Trophoblast cell (in vitro differentiated cells and primary cell): ENCODE measurements at regions not wholly inside any gene's neighbourhood (a gene's known extent, or its start where the extent isn't known, plus 50 kb on each side); places are given as distances from the start of the nearest gene placed in this dataset.

Experiments
- DNase-seq, 2 donors: peaks; one replicate each; pipeline ENCODE4 v3.0.0-alpha.2; 2016
- H2AFZ ChIP-seq: 2 replicates; pipeline ENCODE4 v1.6.1; 2013; ENCODE audit warnings: low read length, moderate library complexity, mild to moderate bottlenecking; ENCODE audit not compliant: insufficient read depth, poor library complexity
- H2AK5ac ChIP-seq: 2 replicates; pipeline ENCODE4 v1.6.1; 2013; ENCODE audit warnings: mild to moderate bottlenecking, low read length
- H2BK120ac ChIP-seq: 2 replicates; pipeline ENCODE4 v1.6.1; 2013; ENCODE audit warnings: low read length, mild to moderate bottlenecking, moderate library complexity; ENCODE audit not compliant: insufficient read depth, poor library complexity
- H2BK12ac ChIP-seq: 2 replicates; pipeline ENCODE4 v1.6.1; 2013; ENCODE audit warnings: mild to moderate bottlenecking, low read length, moderate library complexity
- H2BK5ac ChIP-seq: 2 replicates; pipeline ENCODE4 v1.6.1; 2013; ENCODE audit warnings: low read length, low read depth, moderate library complexity, mild to moderate bottlenecking; ENCODE audit not compliant: poor library complexity
- H3K14ac ChIP-seq: 2 replicates; pipeline ENCODE4 v1.6.1; 2013; ENCODE audit warnings: mild to moderate bottlenecking, low read length
- H3K18ac ChIP-seq: 2 replicates; pipeline ENCODE4 v1.6.1; 2013; ENCODE audit warnings: mild to moderate bottlenecking, low read length
- H3K23ac ChIP-seq: 2 replicates; pipeline ENCODE4 v1.6.1; 2013; ENCODE audit warnings: low read length
- H3K27ac ChIP-seq: 2 replicates; pipeline ENCODE4 v1.5.1; 2013; ENCODE audit warnings: low read depth, mild to moderate bottlenecking, inconsistent platforms, low read length, moderate library complexity
- H3K27me3 ChIP-seq: 2 replicates; pipeline ENCODE4 v1.6.1; 2013; ENCODE audit warnings: inconsistent platforms, mild to moderate bottlenecking, low read length, moderate library complexity; ENCODE audit not compliant: insufficient read depth
- H3K36me3 ChIP-seq, 2 experiments: 1 replicate in 1 of 2; 2 replicates in 1 of 2; pipeline ENCODE4 v1.6.1; 2013; ENCODE audit warnings: low read length in 2 of 2, mild to moderate bottlenecking in 2 of 2, moderate library complexity in 1 of 2; ENCODE audit not compliant: insufficient read depth in 2 of 2, control insufficient read depth in 1 of 2
- H3K4ac ChIP-seq: 2 replicates; pipeline ENCODE4 v1.6.1; 2013; ENCODE audit warnings: low read depth, mild to moderate bottlenecking, low read length, moderate library complexity
- H3K4me1 ChIP-seq, 2 experiments: 1 replicate in 1 of 2; 2 replicates in 1 of 2; pipeline ENCODE4 v1.6.1; 2013; ENCODE audit warnings: low read length in 2 of 2, mild to moderate bottlenecking in 2 of 2, moderate library complexity in 1 of 2; ENCODE audit not compliant: insufficient read depth in 2 of 2, control insufficient read depth in 1 of 2
- H3K4me2 ChIP-seq: 2 replicates; pipeline ENCODE4 v1.6.1; 2013; ENCODE audit warnings: inconsistent platforms, mild to moderate bottlenecking, low read length, moderate library complexity
- H3K4me3 ChIP-seq: 2 replicates; pipeline ENCODE4 v1.5.1; 2013; ENCODE audit warnings: mild to moderate bottlenecking, low read depth, low read length, inconsistent platforms
- H3K79me1 ChIP-seq: one replicate; pipeline ENCODE4 v1.6.1; 2013; ENCODE audit warnings: low read length
- H3K79me2 ChIP-seq: 2 replicates; pipeline ENCODE4 v1.6.1; 2013; ENCODE audit warnings: low read length, mild to moderate bottlenecking; ENCODE audit not compliant: control insufficient read depth, insufficient read depth, poor library complexity
- H3K9ac ChIP-seq: 2 replicates; pipeline ENCODE4 v1.6.1; 2013; ENCODE audit warnings: mild to moderate bottlenecking, low read length
- H3K9me3 ChIP-seq: 2 replicates; pipeline ENCODE4 v1.6.1; 2013; ENCODE audit warnings: low read depth, mild to moderate bottlenecking, control low read depth, inconsistent platforms, low read length; ENCODE audit not compliant: insufficient read depth
- H4K12ac ChIP-seq: 2 replicates; pipeline ENCODE4 v1.6.1; 2013; ENCODE audit warnings: low read depth, mild to moderate bottlenecking, low read length, moderate library complexity
- H4K8ac ChIP-seq: 2 replicates; pipeline ENCODE4 v1.6.1; 2013; ENCODE audit warnings: low read depth, mild to moderate bottlenecking, low read length, moderate library complexity
- H4K91ac ChIP-seq: one replicate; pipeline ENCODE4 v1.6.1; 2013; ENCODE audit warnings: low read depth, mild to moderate bottlenecking, low read length, moderate library complexity
- WGBS: extraction: QIAGEN DNeasy Blood & Tissue Kit; methylation state at CpG from one replicate; pipeline ENCODE4 v1.1.7; 2013; ENCODE audit warnings: missing lambda C conversion rate; ENCODE audit not compliant: insufficient read length, insufficient coverage; ENCODE audit errors: extremely low coverage; 5-methylcytosine and 5-hydroxymethylcytosine counted together

GRCh38 chr11:45036010-45036409 lies 85.3 kb upstream of the TP53I11 start:
- H2BK120ac ChIP-seq, result no peak overlapping the region
- no peak overlapping the region for H3K4me3 ChIP-seq
- no CpG with 5 or more reads among the region's 3 CpGs for WGBS
- H3K4ac ChIP-seq, result no peak overlapping the region
- DNase-seq, result no peak
- no peak overlapping the region for H2BK12ac ChIP-seq
- no peak overlapping the region for H3K14ac ChIP-seq
- H2AFZ ChIP-seq, result no peak overlapping the region
- no peaks in the 10 kb centered on the region for H3K4me1 ChIP-seq
- no peak overlapping the region for H3K27ac ChIP-seq
- no peak overlapping the region for H4K12ac ChIP-seq
- no peak overlapping the region for H4K8ac ChIP-seq
- no peak overlapping the region for H3K23ac ChIP-seq
- H3K79me2 ChIP-seq, result no peaks in the 10 kb centered on the region
- H3K18ac ChIP-seq, result no peak overlapping the region
- H3K79me1 ChIP-seq, result no peaks in the 10 kb centered on the region
- H3K4me2 ChIP-seq, result no peak overlapping the region
- H3K9me3 ChIP-seq, result no peaks in the 10 kb centered on the region
- H3K27me3 ChIP-seq, result no peaks in the 10 kb centered on the region
- H2AK5ac ChIP-seq, result no peak overlapping the region
- H4K91ac ChIP-seq, result no peak overlapping the region
- H3K9ac ChIP-seq, result no peak overlapping the region
- H3K36me3 ChIP-seq, result no peaks in the 10 kb centered on the region
- H2BK5ac ChIP-seq, result no peak overlapping the region

GRCh38 chr11:45036733-45037132 lies 86.0 kb upstream of the TP53I11 start:
- Histone ChIP-seq H4K91ac (no peak overlapping the region), H3K27ac (no peak overlapping the region), H3K9me3 (no peaks in the 10 kb centered on the region), H2AK5ac (no peak overlapping the region), H3K36me3 (no peaks in the 10 kb centered on the region), H3K4me1 (no peaks in the 10 kb centered on the region), H2AFZ (no peak overlapping the region), H4K12ac (no peak overlapping the region), H3K79me2 (no peaks in the 10 kb centered on the region), H3K4me3 (no peak overlapping the region), H4K8ac (no peak overlapping the region), H3K14ac (no peak overlapping the region), H3K18ac (no peak overlapping the region), H3K9ac (no peak overlapping the region), H2BK120ac (no peak overlapping the region), H3K4ac (no peak overlapping the region), H2BK5ac (no peak overlapping the region), H3K23ac (no peak overlapping the region), H3K79me1 (no peaks in the 10 kb centered on the region), H3K27me3 (no peaks in the 10 kb centered on the region), H3K4me2 (no peak overlapping the region), H2BK12ac (no peak overlapping the region)
- DNase-seq, result no peak
- no CpG with 5 or more reads among the region's 6 CpGs for WGBS

- Histone ChIP-seq H3K36me3 (no peaks in the 10 kb centered on the region), H4K8ac (no peak overlapping the region), H3K4me1 (no peaks in the 10 kb centered on the region), H3K79me1 (no peaks in the 10 kb centered on the region), H3K79me2 (no peaks in the 10 kb centered on the region), H3K9ac (no peak overlapping the region), H3K4me2 (no peak overlapping the region), H2AFZ (no peak overlapping the region), H4K91ac (no peak overlapping the region), H4K12ac (no peak overlapping the region), H3K27me3 (no peaks in the 10 kb centered on the region), H3K27ac (no peak overlapping the region), H2BK12ac (no peak overlapping the region), H3K4ac (no peak overlapping the region), H3K4me3 (no peak overlapping the region), H3K9me3 (no peaks in the 10 kb centered on the region), H3K23ac (no peak overlapping the region), H2BK5ac (no peak overlapping the region), H2BK120ac (no peak overlapping the region), H3K18ac (no peak overlapping the region), H2AK5ac (no peak overlapping the region), H3K14ac (no peak overlapping the region)
- no peak for DNase-seq
Observed at GRCh38 chr11:45037434-45038005, 86.8 kb upstream of the TP53I11 start.

- Histone ChIP-seq H3K36me3 (no peaks in the 10 kb centered on the region), H2AFZ (no peak overlapping the region), H3K23ac (no peak overlapping the region), H2BK5ac (no peak overlapping the region), H3K27me3 (no peaks in the 10 kb centered on the region), H2BK12ac (no peak overlapping the region), H3K4me1 (no peaks in the 10 kb centered on the region), H3K14ac (no peak overlapping the region), H3K9ac (no peak overlapping the region), H4K91ac (no peak overlapping the region), H3K27ac (no peak overlapping the region), H3K4me2 (no peak overlapping the region), H3K79me2 (no peaks in the 10 kb centered on the region), H2BK120ac (no peak overlapping the region), H4K12ac (no peak overlapping the region), H3K9me3 (no peaks in the 10 kb centered on the region), H3K18ac (no peak overlapping the region), H2AK5ac (no peak overlapping the region), H4K8ac (no peak overlapping the region), H3K4ac (no peak overlapping the region), H3K4me3 (no peak overlapping the region), H3K79me1 (no peaks in the 10 kb centered on the region)
- no CpG with 5 or more reads among the region's 1 CpG for WGBS
- DNase-seq, result no peak
Observed at GRCh38 chr11:45038923-45039322, 88.2 kb upstream of the TP53I11 start.
